HG03342 (cell line): ENCODE measurements at regions not wholly inside any gene's neighbourhood (a gene's known extent, or its start where the extent isn't known, plus 50 kb on each side); places are given as distances from the start of the nearest gene placed in this dataset.

Experiments
- ATAC-seq: cut with Tn5 transposase; IDR thresholded peaks from one replicate; pipeline ENCODE4 v1.9.1; 2021; ENCODE audit warnings: mild to moderate bottlenecking, moderate library complexity; ENCODE audit not compliant: unreplicated experiment

DNA sequence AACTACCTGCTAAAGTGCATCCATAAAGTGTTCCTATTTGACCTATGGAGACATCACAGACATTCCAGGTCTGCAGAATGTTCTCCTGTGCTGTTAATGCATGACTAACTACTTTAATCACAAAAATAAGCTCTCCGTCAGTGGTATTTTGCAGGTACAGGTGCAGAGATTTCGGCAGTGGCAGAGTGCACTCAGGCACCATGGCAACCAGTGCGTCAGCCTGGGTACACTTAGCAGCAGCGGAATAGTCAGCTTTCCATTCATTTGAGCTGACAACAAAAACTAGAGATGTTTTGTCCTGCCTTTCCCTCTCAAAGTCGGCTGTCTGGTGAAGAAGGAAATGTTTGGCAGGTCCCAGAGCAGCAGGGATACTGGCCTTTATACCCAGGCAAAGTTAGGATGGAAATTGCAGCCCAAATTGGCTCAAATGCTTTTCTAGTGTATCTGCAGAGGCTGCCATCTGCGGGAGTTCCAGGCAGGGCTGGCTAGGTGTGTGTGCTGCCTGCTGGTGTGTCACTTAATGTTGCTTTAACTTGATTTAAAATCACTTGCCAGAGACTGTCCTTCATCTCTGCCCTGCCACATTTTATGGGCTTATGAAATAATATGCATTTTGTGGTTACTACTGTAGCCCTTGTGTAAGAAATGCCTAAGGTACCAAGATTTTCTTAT, 195.8 kb downstream of the RAP2A start:
- no peak for ATAC-seq

- ATAC-seq: no peak
Observed at GRCh38 chr13:97630725-97631124, 196.8 kb downstream of the RAP2A start.

DNA sequence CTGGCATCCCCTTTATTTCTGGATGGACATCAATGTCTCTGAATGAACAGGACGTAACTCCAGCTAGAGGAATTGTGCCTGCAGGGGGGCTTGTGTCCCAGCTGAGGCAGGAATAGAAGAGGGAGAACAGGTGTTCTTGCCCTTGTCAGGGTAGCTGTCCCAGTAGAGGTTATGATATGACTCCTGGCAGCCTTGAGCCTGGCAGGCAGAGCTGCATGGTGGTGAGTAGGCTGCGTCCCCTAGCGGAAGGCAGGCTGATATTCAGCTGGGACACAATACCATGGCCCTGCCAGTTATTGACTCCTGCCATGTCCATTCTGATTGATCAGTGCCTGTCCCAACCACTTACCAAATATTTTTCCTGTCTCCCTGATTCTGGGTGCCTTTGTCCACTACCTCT, 197.2 kb downstream of the RAP2A start:
- no peak for ATAC-seq

DNA sequence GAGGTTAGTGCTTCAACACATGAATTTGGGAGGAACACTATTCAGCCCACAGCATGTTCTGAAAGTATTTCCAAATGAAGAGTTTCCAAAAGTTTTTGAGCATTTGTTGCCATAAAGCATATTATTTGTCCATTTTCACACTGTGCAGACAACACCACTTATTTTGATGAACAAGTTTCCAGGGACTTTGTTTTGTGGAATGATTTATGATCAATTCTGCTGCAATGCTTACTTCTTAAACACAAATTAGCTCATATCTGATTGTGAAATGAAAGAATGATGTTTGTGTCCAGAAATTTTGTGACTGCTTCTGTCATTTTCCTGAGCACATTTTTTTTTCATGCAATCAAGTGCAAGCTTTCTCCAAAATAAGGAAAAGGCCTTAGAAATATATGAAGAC, 205.3 kb downstream of the RAP2A start:
- ATAC-seq: no peak

DNA sequence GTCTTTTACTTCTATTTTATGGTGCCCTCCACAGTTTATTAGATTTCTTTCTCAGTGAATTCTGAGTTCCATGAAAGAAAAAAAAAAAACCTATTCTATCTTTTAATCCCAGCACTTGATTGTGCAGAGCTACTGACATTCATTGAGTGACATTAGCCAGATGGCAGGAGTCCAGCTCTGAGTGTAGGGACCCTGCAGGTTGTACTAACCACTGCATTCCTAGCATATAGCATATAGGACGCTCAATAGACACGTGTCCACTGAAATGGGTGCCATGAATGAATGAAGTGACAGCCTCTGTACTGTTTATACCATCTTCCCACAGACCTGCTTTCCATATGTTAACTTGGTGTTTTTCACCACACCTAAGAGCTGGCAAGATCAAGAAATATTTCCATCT, 206.3 kb downstream of the RAP2A start:
- ATAC-seq: no peak

DNA sequence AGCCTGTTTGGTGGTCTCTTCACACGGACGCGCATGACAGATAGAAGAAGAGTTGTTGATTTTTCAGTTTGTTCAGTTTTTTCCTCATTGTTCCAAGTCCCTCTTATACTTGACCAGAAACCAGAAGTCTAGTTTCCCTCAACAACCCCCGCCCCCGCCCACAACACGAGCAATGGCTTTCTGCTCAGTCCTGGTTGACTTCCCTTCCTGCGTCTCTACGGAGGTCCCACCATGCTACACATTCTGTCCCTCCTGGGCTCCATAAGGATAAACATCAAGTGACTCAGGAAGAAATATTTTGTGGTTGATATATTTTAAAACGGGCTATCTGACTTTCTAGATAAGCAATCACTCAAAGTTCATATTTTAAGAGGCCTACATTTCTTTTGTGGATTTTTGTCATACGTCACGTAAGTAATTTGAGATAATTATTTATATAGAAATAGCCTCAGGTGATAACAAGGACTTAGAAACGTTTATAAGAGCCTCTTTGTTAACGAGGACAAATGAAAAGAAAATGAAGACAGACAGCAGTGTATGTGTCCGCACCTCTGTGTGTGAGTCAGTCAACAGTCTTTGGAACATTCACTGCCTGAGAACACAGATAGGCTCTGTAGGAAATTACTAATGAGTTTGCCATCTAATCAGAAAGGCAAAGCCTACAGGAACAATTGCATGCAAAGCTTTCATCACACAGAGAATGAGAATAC, 214.4 kb downstream of the RAP2A start:
- ATAC-seq: no peak

- no peak for ATAC-seq
Observed at GRCh38 chr13:97648881-97649224, 214.9 kb downstream of the RAP2A start.

DNA sequence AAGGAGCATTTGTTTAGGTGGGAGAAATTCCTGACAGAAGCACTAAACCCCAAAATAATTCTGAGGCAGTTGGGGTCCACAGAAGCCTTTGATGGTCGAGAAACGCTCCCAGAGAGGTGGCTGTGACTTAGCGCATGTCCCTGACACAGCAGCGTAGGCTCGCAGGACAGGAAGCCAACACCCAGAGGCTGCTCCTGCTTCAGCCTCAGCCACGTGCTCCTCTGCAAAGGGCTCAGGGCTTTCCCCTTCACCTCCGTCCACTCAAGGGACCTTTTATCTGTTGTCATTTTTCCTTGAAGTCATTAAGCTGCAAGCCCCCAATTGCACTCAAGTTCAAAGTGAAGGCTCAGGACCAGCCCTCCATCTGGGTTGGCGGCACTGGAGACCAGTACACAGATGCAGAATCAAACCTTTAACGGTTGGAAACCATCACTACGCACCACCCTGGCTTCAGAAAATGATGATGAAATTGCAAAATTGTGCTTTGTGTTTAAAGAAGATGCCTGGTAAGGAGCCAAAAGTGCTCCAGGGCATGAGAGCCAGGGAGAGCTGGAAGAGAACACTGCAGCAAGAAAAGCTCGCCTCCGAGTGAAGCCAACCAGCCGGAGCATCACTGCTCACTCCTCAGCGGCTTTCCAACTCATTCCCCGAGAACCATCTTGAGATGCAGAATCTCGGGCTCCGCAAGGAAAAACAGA, 219.6 kb downstream of the RAP2A start:
- ATAC-seq: no peak

DNA sequence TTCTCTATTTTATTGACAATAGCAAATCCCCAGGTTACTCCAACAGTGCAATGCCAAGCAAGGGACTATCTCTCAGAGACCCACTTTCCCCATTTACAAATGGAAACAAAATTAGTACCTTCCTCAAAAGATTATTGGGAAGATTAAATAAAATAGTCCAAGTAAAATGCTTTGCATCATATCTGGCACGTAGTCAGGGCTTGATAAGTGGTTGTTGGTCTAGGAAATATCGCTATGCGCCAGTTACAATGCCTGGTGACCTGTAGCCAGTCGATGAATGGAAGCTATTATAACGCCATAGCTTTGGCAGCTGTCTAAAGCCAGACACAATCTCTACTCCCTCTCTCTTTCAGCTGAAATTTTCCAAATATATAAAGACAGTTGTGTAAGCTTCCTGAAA, 220.3 kb downstream of the RAP2A start:
- ATAC-seq: no peak

DNA sequence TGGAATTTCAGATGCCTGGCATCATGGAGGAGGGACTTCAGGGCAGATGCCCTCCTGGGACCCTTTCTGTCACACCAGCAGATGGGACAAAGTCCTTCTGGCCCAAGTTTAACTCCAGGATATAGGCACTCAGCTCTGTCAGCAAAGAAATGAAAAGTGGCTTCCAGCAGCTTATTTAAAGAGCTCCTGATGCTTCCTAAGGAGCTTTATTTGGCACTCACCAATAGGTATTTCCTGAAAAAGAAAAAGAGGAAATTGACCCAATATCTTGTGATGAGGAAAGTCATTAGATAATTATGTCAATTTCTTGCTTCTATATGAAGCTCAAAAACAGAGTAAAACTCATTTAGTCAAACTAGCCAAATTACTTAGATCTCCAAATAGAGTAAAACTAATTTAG, 224.6 kb downstream of the RAP2A start:
- ATAC-seq: no peak

DNA sequence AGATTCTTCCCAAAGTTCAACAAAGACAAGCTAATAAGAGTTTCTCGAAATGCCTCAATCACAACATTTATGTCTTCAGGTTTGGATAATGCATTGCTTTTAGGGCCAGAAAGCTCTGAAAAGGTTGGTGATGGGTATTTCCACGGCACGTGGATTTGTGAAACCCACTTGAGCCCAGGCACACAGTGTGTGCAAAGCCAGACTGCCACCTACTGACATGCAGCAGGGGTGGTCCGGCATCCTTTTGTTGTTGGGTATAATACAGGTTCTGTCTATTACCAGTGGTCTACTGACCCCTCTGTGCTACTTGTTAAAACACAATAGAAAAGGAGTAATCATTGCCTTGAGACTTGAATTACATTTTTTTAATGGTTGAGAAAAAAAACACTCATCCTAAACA, 225.6 kb downstream of the RAP2A start:
- no peak for ATAC-seq

DNA sequence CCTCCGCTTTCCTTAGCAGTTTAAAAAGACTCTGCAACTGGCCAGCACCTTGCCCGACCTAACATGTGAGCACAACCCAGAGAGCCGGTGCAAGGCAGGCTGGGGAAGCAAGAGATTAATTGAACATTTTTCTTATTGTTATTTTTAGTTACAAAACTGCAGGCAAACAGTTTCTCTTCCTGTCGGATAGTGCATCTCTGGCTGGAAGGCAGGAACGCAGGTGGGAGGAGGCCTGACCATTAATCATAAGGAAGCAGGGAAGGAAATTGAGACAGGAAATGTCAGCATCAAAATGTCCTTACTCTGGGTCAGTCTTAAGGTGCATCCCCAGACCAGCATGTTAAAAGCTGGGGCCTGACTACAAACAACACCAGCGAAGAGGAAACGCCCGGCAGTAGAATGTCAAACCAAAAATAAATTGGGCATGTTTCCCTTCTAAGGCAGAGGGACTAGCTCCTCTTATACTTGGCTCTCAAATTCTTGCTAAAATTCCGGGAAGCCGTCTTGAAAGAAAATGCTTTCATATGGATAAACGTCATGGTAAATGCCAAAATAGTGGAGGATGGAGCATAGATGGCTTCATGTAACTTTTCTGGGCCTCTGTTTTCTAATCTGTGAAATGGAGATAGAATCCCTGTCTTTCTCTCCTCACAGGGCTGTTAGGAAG, 226.8 kb downstream of the RAP2A start:
- ATAC-seq: no peak

- ATAC-seq: no peak
Observed at GRCh38 chr13:97686594-97686993, 252.6 kb downstream of the RAP2A start.

DNA sequence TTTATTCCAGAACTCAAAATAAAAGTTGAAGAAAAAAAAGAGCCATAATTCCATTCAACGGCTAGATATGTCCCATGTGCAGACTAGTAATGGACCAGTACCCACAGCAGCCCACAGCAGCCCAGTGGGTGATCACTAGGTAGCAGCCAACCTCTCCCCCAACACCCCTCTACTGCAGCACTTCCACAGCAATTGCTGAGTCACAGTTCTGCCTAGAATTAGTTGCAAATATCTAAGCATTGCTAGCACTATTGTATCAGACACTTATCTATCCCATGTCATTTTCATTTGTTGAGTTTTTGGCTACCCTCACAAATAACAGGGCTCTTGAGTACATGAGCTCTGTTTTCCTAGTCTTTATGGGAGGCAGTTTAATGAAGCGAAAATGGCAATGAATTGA, 258.7 kb downstream of the RAP2A start:
- ATAC-seq: no peak

GRCh38 chr13:97695684-97696083, 257.8 kb upstream of the IPO5 start:
- ATAC-seq: no peak

DNA sequence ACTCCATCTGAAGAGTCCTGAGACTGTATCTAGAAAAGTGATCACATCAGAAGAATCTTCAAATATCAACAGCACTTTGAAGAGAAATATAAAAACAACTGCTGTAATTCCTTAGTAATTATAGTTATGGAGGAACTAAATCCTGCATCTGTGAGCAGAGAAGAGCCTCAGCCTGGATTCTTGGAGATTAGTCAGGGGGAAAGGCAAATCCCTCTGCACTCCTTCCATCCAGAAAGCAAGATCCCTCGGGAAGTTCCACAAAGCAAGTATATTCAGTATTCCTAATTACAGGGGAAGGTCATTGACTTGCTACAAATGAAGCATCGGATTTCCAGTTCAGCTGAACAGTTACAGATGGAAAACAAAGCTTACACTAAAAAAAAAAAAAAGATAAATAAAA, 256.6 kb upstream of the IPO5 start:
- ATAC-seq: no peak

DNA sequence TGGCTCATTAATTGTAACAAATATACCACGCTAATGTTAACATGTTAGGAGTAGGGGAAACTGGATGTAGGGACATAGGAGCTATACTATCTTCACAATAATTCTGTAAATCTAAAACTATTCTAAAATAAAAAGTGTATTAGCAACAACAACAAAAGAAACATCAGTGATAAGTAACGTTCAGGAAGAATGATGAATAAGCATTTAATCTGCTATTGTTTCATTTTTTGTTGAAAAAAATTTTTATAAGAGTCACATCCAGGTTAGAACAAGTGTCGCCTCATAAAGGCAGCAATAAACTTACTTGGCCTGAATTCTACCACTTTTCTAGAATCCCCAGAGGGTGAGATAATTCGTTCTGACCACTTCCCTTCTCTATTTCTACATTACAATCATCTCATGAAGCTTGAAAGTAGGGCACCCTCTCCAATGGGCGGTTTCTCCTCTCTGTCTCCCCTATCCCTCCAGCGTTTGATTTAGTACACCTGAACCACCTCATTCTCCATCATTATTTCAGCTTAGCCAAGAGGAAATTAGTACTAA, 253.1 kb upstream of the IPO5 start:
- ATAC-seq: no peak

DNA sequence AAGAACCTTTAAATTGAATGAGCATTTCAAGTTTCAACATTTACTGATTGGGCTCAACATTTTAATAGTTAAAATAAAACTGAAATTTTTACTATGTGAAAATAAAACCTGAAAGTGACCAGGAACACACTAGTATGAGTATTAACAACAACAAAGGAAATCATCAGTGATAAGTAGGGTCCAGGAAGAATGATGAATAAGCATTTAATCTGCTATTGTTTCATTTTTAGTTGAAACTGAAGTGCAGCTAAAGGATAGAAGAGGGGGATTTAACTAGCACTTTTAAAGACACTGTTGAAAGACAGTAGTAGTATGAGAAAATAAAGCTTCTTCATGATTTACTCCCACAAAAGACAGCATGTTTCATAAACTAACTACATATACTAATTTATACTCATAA, 250.9 kb upstream of the IPO5 start:
- no peak for ATAC-seq

GRCh38 chr13:97710797-97711196, 242.7 kb upstream of the IPO5 start:
- no peak for ATAC-seq

GRCh38 chr13:97712770-97713169, 240.7 kb upstream of the IPO5 start:
- ATAC-seq: no peak

DNA sequence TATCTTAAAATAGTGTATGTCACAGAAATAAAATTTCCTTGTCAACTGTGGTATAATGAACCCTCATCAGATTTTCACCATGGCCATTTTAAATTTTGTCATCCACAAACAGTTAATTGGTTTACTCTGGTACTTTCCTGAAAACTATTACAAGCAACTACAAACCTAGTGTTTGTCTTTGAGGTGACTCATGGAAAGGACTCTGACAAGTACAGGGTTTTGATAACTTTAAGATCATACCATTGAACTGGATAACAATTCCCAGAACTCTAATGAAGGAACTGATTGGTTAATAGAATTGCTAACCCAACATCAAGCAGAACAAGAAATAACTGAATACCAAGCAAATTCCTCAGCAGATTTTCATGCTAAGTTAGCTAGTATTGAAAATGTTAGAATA, 237.7 kb upstream of the IPO5 start:
- no peak for ATAC-seq

GRCh38 chr13:97716746-97717145, 236.7 kb upstream of the IPO5 start:
- ATAC-seq: no peak
